CD4-positive, alpha-beta T cell treated with Interferon gamma for 1 hour (primary cell): ENCODE measurements at regions not wholly inside any gene's neighbourhood (a gene's known extent, or its start where the extent isn't known, plus 50 kb on each side); places are given as distances from the start of the nearest gene placed in this dataset.
A peak's percentile ranks its signal among the peaks of the same experiment; 100 is the strongest.

Source experiments
- DNase-seq: peaks from one replicate; pipeline ENCODE4 v3.0.0-alpha.2; 2020

GRCh38 chr13:29993716-29994488 is 143.5 kb upstream of the UBL3 start:
- DNase-seq = no peak

GRCh38 chr13:29993196-29993595 is 142.8 kb upstream of the UBL3 start:
- no peak for DNase-seq

GRCh38 chr13:29991343-29991742 is 140.9 kb upstream of the UBL3 start:
- DNase-seq = no peak

DNA sequence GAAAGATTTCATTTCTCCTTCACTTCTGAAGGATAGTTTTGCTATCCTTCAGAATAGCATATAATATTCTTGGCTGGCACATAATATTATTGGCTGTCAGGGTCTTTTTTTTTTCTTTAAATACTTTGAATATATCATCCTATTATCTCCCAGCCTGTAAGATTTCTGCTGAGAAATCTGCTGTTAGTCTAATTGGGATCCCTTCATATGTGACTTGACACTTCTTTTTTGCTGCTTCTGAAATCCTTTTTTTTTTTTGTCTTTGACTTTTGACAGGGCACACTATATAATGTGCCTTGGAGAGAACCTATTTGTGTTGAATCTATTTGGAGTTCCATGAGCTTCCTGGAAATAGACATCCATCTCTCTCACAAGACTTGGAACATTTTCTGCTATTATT is 136.9 kb upstream of the UBL3 start:
- DNase-seq = no peak

GRCh38 chr13:29980339-29980738 is 129.9 kb upstream of the UBL3 start:
- DNase-seq = no peak

- DNase-seq = no peak
These were observed 127.8 kb upstream of the UBL3 start for GRCh38 chr13:29978211-29978610.

- no peak for DNase-seq
These were observed 127.2 kb upstream of the UBL3 start for GRCh38 chr13:29977476-29978120.

DNA sequence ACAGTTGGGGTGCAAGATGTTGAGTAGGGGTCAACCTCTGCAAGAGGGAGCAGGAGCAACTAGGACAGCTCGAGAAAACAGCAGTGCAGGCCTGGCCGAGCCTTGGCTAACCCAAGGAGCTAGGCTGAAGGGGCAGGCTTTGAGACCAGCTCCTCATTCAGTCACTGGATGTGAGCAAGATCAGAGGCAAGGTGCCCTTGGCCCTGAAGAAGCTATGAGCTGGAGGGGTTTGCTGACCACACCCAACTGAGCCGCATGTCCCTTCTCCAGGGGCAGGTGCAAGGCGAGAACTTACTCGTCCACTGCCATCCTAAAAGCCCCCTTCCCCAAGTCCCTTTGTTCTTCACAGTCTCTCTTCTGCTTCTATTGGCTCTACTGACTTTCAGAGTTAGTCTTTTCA is 126.1 kb upstream of the UBL3 start:
- no peak for DNase-seq

DNA sequence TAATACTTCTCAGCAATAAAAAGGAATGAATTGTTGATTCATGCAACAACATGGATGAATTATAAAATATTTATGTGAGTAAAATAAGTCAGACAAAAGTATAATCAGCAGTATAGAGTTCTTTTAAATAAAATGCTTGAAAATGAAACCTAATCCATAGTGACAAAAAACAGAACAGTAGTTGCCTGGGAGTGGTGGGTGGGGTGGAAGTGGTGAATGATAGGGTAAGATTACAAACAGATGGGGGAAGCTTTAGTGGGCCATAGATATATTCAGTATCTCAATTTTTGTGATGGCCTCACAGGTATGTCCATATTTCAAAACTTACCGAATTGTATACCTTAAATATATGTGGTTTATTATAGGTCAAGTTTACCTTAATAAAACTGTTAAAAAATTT is 124.9 kb upstream of the UBL3 start:
- DNase-seq = no peak

DNA sequence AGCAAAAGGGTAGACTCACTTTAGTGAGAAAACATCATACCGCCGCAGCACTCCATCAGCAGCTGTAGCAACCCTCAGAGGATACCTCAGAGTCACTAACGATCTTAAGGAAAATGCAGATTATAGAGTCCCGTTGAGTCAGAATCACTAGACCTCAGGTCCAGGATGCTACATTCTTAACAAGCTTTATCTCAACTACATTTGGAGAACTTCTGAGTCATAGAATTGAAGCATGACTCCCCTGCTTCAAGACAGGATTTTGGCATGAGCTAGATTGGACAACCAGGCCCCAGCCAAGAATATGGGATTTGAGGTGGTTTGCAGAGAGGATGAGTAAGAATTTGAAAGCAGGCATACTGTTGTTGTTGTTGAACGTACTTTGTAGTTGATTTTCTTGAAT is 118.9 kb upstream of the UBL3 start:
- DNase-seq = no peak

DNA sequence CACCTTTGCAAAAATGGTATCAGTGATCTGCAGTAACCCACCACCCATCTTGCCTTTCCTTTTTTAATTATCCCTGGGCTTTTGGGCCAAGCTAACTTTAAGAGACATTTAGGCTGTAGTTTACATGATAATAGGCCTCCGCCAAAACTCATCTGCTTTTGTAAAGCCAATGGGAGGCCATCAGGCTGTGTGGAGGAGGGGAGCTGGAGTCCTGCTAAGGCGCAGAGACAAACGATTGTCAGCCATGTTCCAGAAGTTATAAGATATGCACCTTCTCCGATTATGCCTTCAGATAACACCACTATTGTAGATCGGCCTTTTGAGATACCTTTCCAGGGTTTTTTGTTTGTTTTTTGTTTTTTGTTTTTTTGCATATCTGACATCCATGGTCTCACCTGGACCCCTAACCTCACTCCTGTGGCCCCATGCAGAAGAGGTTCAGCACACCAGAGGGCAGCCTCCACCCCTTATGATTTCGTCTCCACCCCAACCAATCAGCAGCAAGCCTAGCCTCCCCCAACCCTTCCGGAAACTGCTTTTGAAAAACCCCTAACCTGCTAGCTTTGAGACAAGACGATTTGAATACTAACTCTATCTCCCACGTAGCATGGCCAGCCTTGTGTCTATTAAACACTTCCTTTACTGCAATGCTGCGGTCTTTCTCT is 113.9 kb upstream of the UBL3 start:
- DNase-seq = no peak

DNA sequence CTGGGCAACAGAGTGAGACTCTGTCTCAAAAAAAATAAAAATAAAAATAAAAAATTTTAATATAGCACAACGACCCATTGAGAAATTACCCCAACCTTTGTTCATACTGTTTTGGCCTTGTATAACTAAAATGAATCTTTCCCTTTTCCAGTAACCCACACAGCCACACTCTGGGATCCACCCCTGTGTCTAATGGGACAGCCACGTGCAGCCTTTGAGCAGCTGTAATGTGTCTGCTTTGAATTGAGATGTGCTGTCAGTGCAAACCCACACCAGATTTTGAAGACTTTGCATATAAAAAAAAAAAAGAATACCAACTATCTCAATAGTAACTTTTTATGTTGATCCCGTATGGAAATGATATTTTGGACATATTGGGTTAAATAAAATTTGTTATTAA is 112.7 kb upstream of the UBL3 start:
- DNase-seq = no peak

GRCh38 chr13:29961036-29961670 is 110.7 kb upstream of the UBL3 start:
- DNase-seq = no peak

DNA sequence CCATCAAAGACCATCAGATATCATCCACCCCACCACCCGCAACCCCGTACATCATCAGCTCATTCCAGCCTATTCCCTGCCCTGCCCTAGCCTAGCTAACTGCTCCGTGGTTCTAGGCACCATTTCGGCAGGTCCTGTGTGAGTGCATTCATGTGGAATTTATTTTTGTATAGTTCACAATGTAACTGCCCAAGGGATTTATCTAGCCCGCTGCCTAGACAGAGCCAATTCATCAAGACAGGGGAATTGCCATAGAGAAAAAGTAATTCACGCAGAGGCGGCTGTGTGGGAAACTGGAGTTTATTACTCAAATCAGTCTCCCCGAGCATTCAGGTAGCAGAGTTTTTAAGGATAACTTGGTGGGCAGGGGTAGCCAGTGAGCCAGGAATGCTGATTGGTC is 109.2 kb upstream of the UBL3 start:
- DNase-seq = no peak

GRCh38 chr13:29959086-29959485 is 108.7 kb upstream of the UBL3 start:
- DNase-seq = no peak

GRCh38 chr13:29958476-29958875 is 108.1 kb upstream of the UBL3 start:
- DNase-seq = peak; percentile 15

- no peak for DNase-seq
These were observed 106.9 kb upstream of the UBL3 start for GRCh38 chr13:29957320-29957719.

DNA sequence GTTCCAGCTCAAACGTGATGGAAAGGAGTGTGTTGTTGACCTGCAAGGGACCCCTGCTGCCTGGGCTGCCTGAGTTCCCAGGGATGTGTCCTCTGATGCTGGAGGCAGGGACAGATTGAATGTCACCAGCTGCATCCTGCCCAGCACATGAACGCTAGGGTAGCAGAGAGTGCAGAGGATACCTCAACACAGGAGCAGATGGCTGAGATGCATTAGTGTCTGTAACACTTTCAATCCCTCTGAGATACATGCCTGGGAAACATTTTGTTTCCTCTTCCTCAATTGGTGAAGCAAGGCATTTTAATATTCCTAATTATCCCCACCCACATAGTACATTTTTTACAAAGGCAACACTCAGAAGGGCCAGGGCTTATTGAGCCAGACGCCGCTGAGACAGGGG is 106.4 kb upstream of the UBL3 start:
- no peak for DNase-seq

DNA sequence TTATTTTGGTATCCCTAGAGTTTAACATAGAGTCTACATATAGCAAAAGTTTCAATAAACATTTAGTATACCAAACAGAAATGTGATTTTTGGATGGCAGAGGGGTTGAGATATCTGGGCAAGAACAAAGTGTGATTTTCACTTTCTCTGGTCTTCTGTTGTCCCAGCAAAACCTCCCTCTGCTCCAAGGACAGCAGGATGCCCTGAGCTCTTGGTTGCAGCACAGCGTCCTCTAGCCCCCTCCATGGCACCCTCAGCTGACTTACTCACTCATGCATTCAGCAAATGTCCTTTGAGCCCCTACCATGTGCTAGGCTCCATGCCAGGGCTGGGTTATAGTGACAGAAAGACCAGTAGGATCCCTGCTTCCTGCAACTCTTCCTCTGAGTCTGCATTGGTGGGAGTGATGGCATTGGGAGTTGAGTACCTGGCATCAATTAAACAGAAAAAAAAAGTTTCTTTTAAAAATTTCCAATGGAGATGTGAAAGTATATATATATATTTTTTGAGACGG is 104.8 kb upstream of the UBL3 start:
- no peak for DNase-seq

DNA sequence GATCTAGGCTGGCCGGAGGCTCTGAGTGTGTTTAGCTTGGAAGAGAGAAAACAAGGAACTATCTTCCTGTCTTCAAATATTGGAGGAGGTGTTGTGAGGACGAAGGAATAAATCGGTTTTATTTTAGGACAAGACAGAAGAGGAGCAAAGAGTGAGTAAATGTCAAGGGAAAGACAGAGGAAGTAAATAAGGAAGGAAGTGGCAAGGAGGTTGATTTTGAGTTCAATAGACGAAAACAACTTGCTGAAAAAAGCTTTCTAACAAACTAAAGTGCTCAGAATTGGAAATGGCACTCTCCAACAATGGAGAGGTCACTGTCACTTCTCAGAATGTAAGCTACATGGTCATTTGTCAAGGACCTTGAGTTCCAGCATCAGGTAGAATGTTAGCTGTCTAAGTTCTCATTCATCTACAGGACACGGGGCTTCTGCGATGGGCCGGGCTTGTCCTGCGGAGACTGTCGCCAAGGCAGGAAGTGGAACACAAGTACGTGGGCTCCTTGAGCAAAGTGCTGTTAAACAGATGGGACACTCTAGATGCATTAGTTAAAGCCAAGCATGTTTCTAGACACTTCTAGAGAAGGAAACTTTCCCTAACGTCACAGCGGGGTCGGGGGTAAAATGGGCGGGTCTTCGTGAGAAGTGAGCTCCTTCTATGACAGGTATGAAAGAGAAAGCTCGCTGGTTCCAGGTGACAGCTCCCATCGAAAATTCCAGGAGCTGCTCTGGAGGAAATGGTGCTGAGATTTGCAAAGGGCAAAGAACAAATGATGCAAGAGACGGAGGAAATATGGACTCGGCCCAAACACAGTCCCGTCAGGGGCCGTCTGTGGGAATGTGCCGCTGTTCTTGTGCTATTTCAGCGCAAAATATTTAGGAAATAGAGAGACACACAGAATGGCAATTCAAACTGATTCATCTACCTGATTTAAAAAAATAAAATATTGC is 103.9 kb upstream of the UBL3 start:
- DNase-seq = peak; percentile 25

DNA sequence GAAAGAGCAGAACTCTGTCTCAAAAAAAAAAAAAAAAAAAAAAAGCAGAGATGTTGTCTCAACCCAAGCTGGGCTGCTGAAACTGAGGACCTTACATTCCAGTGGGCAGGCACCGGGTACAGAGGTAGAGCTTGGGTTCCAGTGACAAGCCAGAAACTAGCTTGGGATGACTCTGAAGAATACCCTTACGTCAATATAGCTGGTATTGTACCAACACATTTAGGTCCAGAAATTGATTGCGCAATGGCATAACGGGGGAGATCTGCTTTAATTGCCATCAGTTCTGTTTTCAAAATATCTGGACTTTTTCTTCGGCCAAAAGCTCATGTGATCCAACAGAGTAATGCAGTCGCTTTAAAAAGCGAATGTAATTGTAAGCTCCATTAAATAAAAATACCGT is 103.1 kb upstream of the UBL3 start:
- no peak for DNase-seq

DNA sequence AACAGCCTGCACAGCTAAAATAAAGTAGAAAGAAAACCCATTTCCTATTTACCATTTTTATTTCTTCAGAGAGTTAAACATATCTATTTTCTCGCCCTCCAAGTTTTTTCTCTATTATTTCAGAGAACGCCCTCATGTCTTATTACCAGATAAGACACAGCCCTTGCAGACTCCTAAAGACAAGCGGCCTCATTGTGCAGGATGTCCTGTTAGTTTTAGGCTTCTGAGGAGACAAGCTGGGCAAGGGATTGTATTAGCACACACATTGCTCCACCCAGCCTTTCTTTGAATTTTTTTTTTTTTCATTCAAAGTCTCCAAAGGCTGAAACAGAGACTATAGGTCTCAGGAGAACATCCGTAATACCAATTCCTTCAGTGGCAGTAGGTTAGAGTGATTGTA is 101.8 kb upstream of the UBL3 start:
- no peak for DNase-seq
